H1 (cell line): ENCODE measurements at regions not wholly inside any gene's neighbourhood (a gene's known extent, or its start where the extent isn't known, plus 50 kb on each side); places are given as distances from the start of the nearest gene placed in this dataset.

Experiments used
- CTCF ChIA-PET: fragments of 300-600 bp; sonication (Branson Sonifier 250); formaldehyde crosslinking; loops from one replicate; lab custom pipeline; 2021; ENCODE audit not compliant: partially characterized antibody; lab: Charles Lee
- POLR2A ChIA-PET: fragments of 300-600 bp; sonication (Branson Sonifier 250); formaldehyde crosslinking; loops from one replicate; lab custom pipeline; 2021; ENCODE audit warnings: inconsistent platforms; ENCODE audit not compliant: partially characterized antibody; lab: Charles Lee
- DNase-seq, 2 experiments: peaks; one replicate each; pipeline versions ENCODE4 v3.0.0 to v3.0.0-alpha.2; 2010 to 2022; ENCODE audit warnings: low spot score in 2 of 2, low read depth in 1 of 2, mixed read lengths in 1 of 2
- FAIRE-seq: peaks from 2 replicates; lab custom pipeline; 2011; peaks lifted over from hg19 to GRCh38; lab: Jason Lieb, UNC
- H2AFZ ChIP-seq: 2 replicates; pipeline ENCODE4 v1.8.1; 2012; ENCODE audit warnings: low read length, inconsistent platforms
- H2AK5ac ChIP-seq: 2 replicates; pipeline ENCODE4 v1.6.1; 2013; ENCODE audit warnings: low read depth, low read length
- H2BK120ac ChIP-seq: replicated peaks from 2 replicates; pipeline ENCODE3; 2013; ENCODE audit warnings: low read depth, low read length, inconsistent platforms
- H2BK12ac ChIP-seq: 2 replicates; pipeline ENCODE4 v1.6.1; 2013; ENCODE audit warnings: low read depth, low read length
- H2BK15ac ChIP-seq: 2 replicates; pipeline ENCODE4 v1.6.1; 2013; ENCODE audit warnings: low read length
- H2BK20ac ChIP-seq: 2 replicates; pipeline ENCODE4 v1.6.1; 2013; ENCODE audit warnings: low read length
- H2BK5ac ChIP-seq: 2 replicates; pipeline ENCODE4 v1.6.1; 2013; ENCODE audit warnings: low read depth, low read length
- H3K14ac ChIP-seq: 2 replicates; pipeline ENCODE4 v1.6.1; 2013; ENCODE audit warnings: inconsistent platforms; ENCODE audit not compliant: insufficient read length
- H3K18ac ChIP-seq: 2 replicates; pipeline ENCODE4 v1.6.1; 2013; ENCODE audit warnings: low read length; ENCODE audit errors: extremely low read depth
- H3K23ac ChIP-seq: 2 replicates; pipeline ENCODE4 v1.6.1; 2013; ENCODE audit warnings: inconsistent platforms; ENCODE audit not compliant: insufficient read length
- H3K23me2 ChIP-seq: 2 replicates; pipeline ENCODE4 v1.6.1; 2013; ENCODE audit warnings: low read depth, low read length
- H3K27ac ChIP-seq: 2 replicates; pipeline ENCODE4 v1.6.1; 2011; ENCODE audit warnings: low read depth, low read length, inconsistent platforms
- H3K27me3 ChIP-seq, 4 experiments: replicated peaks in 1 of 4; 1 replicate in 1 of 4; 2 replicates in 3 of 4; pipeline versions ENCODE4 v1.6.1 to v1.8.1; 2011 to 2013; ENCODE audit warnings: low read length in 3 of 4, mild to moderate bottlenecking in 3 of 4, inconsistent platforms in 2 of 4, mixed read lengths in 2 of 4, moderate library complexity in 1 of 4; ENCODE audit not compliant: control insufficient read depth in 3 of 4, insufficient read depth in 3 of 4; ENCODE audit errors: extremely low read depth in 1 of 4
- H3K36me3 ChIP-seq, 4 experiments: 2 replicates each; pipeline versions ENCODE4 v1.6.1 to v1.8.1; 2011 to 2013; ENCODE audit warnings: mild to moderate bottlenecking in 4 of 4, low read length in 3 of 4, moderate library complexity in 2 of 4, control low read depth in 1 of 4, inconsistent platforms in 1 of 4; ENCODE audit not compliant: insufficient read depth in 4 of 4, control insufficient read depth in 2 of 4
- H3K4ac ChIP-seq: replicated peaks from 2 replicates; pipeline ENCODE3; 2013; ENCODE audit warnings: low read length, low read depth, mixed read lengths, inconsistent platforms; ENCODE audit not compliant: insufficient read length
- H3K4me1 ChIP-seq, 4 experiments: replicated peaks in 1 of 4; 1 replicate in 1 of 4; 2 replicates in 3 of 4; pipeline versions ENCODE4 v1.6.1 to v1.8.1; 2011 to 2013; ENCODE audit warnings: low read length in 3 of 4, inconsistent platforms in 2 of 4, mixed read lengths in 1 of 4; ENCODE audit not compliant: insufficient read depth in 4 of 4, control insufficient read depth in 3 of 4
- H3K4me2 ChIP-seq, 2 experiments: 2 replicates each; pipeline versions ENCODE4 v1.6.1 to v1.8.1; 2011 to 2013; ENCODE audit warnings: low read depth in 2 of 2, low read length in 2 of 2, control low read depth in 1 of 2, inconsistent platforms in 1 of 2, mild to moderate bottlenecking in 1 of 2; ENCODE audit not compliant: insufficient read depth in 1 of 2
- H3K4me3 ChIP-seq, 4 experiments: fragments of 200-600, 300-600 bp in 1 of 4; sonication (generic), shearing (Covaris generic), sonication (Bioruptor Twin) in 1 of 4; 2 replicates each; pipeline versions ENCODE4 v1.5.1 to v1.8.1; 2011 to 2016; ENCODE audit warnings: low read length in 4 of 4, low read depth in 3 of 4, control low read depth in 2 of 4, inconsistent platforms in 2 of 4, mild to moderate bottlenecking in 2 of 4, mixed read lengths in 1 of 4, moderate library complexity in 1 of 4; ENCODE audit not compliant: insufficient read depth in 2 of 4; ENCODE audit errors: extremely low read depth in 1 of 4
- H3K56ac ChIP-seq: replicated peaks from 2 replicates; pipeline ENCODE3; 2013; ENCODE audit warnings: low read depth, mild to moderate bottlenecking, mixed read lengths, low read length, inconsistent platforms; ENCODE audit not compliant: insufficient read length
- H3K79me1 ChIP-seq: 2 replicates; pipeline ENCODE4 v1.6.1; 2013; ENCODE audit warnings: low read depth, low read length, control low read depth
- H3K79me2 ChIP-seq, 2 experiments: 2 replicates each; pipeline versions ENCODE4 v1.6.1 to v1.8.1; 2012 to 2013; ENCODE audit warnings: low read length in 2 of 2, mild to moderate bottlenecking in 2 of 2, inconsistent platforms in 1 of 2; ENCODE audit not compliant: insufficient read depth in 2 of 2, control insufficient read depth in 1 of 2
- H3K9ac ChIP-seq, 4 experiments: replicated peaks in 1 of 4; 1 replicate in 1 of 4; 2 replicates in 3 of 4; pipeline versions ENCODE4 v1.6.1 to v1.8.1; 2011 to 2013; ENCODE audit warnings: low read depth in 3 of 4, low read length in 3 of 4, control low read depth in 2 of 4, mild to moderate bottlenecking in 2 of 4, moderate library complexity in 2 of 4, inconsistent platforms in 1 of 4; ENCODE audit errors: extremely low read depth in 1 of 4
- H3K9me3 ChIP-seq, 2 experiments: 2 replicates each; pipeline versions ENCODE4 v1.6.1 to v1.8.1; 2012 to 2013; ENCODE audit warnings: mild to moderate bottlenecking in 2 of 2, moderate library complexity in 2 of 2, control low read depth in 1 of 2, inconsistent platforms in 1 of 2, low read depth in 1 of 2, low read length in 1 of 2, mixed read lengths in 1 of 2; ENCODE audit not compliant: insufficient read depth in 2 of 2
- H4K20me1 ChIP-seq, 2 experiments: replicated peaks in 1 of 2; 2 replicates each; pipeline versions ENCODE3 to v1.8.1; 2011 to 2013; ENCODE audit warnings: inconsistent platforms in 2 of 2, low read length in 2 of 2, mild to moderate bottlenecking in 1 of 2; ENCODE audit not compliant: insufficient read depth in 2 of 2, control insufficient read depth in 1 of 2
- H4K5ac ChIP-seq: 2 replicates; pipeline ENCODE4 v1.6.1; 2013; ENCODE audit warnings: low read length, low read depth, mixed read lengths, inconsistent platforms; ENCODE audit not compliant: insufficient read length
- H4K8ac ChIP-seq: 2 replicates; pipeline ENCODE4 v1.8.0; 2013; ENCODE audit warnings: mild to moderate bottlenecking, moderate library complexity, low read length, inconsistent platforms; ENCODE audit not compliant: insufficient read depth; ENCODE audit errors: extremely low read depth
- H4K91ac ChIP-seq: replicated peaks from 2 replicates; pipeline ENCODE3; 2013; ENCODE audit warnings: low read length, mixed read lengths, inconsistent platforms; ENCODE audit not compliant: insufficient read length
- ATF2 ChIP-seq: IDR thresholded peaks from 2 replicates; pipeline ENCODE4 v1.6.1; 2012; ENCODE audit warnings: low read length, inconsistent platforms
- SP2 ChIP-seq: IDR thresholded peaks from 2 replicates; pipeline ENCODE4 v1.6.1; 2012; ENCODE audit warnings: mild to moderate bottlenecking, low read length, inconsistent platforms
- TEAD4 ChIP-seq: IDR thresholded peaks from 2 replicates; pipeline ENCODE4 v1.6.1; 2012; ENCODE audit warnings: low read depth, low read length, inconsistent platforms, mixed read lengths
- WGBS, 2 experiments: shearing (Covaris generic) in 1 of 2; methylation state at CpG; one replicate each; pipeline versions ENCODE4 v1.1.6 to v1.1.7; 2013 to 2015; ENCODE audit warnings: low lambda C conversion rate in 2 of 2, mixed read lengths in 2 of 2, inconsistent platforms in 1 of 2, low coverage in 1 of 2, missing lambda C conversion rate in 1 of 2; ENCODE audit not compliant: insufficient replicate concordance in 2 of 2, insufficient coverage in 1 of 2, insufficient read length in 1 of 2; ENCODE audit errors: extremely low coverage in 1 of 2, missing lambda C conversion rate in 1 of 2; 5-methylcytosine and 5-hydroxymethylcytosine counted together

DNA sequence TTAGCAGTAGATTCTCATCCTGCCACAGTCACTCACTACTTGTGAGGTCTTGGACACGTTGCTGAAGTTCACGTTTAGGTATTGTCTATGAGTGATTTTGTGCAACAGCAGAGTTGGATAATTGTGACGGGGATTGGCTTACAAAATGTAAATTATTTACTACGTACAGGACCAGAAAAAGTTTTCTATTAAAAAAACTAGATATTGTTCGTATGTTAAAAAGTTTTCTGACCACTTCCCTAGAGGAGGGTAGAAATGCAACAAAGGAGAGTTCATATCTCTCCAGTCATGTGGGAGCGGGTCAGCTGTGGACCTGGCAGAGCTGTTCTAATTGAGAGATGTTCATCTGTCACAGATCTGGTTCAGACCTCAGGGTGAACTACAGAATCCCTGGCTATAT, 976.1 kb upstream of the NUDT12 start:
- Histone ChIP-seq H3K4me2 (no peak overlapping the region), H3K27ac (no peak overlapping the region), H2BK15ac (no peak overlapping the region), H2BK20ac (no peak overlapping the region), H2AK5ac (no peak overlapping the region), H2AFZ (no peak overlapping the region), H4K5ac (no peak overlapping the region), H3K56ac (no peak overlapping the region), H3K23ac (no peak overlapping the region), H3K4me1 (no peaks in the 10 kb centered on the region; a peak in 1 of 7 replicates), H3K36me3 (no peaks in the 10 kb centered on the region), H2BK5ac (no peak overlapping the region), H4K20me1 (no peaks in the 10 kb centered on the region), H3K9ac (no peak overlapping the region), H3K23me2 (no peaks in the 10 kb centered on the region), H4K91ac (no peak overlapping the region), H3K27me3 (no peaks in the 10 kb centered on the region), H2BK120ac (no peak overlapping the region), H3K79me2 (no peaks in the 10 kb centered on the region), H3K9me3 (no peaks in the 10 kb centered on the region), H4K8ac (no peak overlapping the region), H3K4ac (no peak overlapping the region), H3K14ac (no peak overlapping the region), H2BK12ac (no peak overlapping the region), H3K79me1 (no peaks in the 10 kb centered on the region), H3K4me3 (no peak overlapping the region), H3K18ac (no peak overlapping the region)
- no peak for FAIRE-seq
- TF ChIP-seq TEAD4: no peak
- TF ChIP-seq SP2: no peak
- TF ChIP-seq ATF2: no peak
- 87% methylated on average over 6 of the region's 6 CpGs; no CpG with 5 or more reads in 1 of the 2 experiments for WGBS, 2 experiments
- ChIA-PET POLR2A (interaction anchor here (0.6 kb wide), 1 partner anchor 761 kb away, joined by 3 read pairs; no protein-coding TSS in a partner anchor), CTCF (no interaction called here)
- DNase-seq: no peak
